ENCODE measurements at regions not wholly inside any gene's neighbourhood (a gene's known extent, or its start where the extent isn't known, plus 50 kb on each side); places are given as distances from the start of the nearest gene placed in this dataset.

DNA sequence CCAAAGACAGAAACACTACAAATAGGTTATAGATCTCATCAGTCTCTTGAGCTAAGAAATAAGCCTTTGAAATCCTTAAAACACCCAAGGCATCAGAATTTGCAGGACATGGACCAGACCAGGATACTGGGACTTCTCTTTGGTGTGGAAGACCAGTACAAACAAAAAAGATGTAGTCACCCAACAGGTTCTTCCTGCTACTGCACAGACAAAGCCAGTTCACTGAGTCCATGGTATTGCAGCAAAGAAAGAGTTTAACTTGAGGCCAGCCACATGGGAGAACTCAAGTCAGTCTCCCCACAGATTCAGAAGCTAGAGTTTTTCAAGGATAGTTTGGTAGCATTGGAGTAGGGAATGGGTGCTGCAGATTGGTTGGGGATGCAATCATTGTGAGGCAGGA is 169.6 kb upstream of the NDUFV2 start:
- TF ChIP-seq, protein P1, sequence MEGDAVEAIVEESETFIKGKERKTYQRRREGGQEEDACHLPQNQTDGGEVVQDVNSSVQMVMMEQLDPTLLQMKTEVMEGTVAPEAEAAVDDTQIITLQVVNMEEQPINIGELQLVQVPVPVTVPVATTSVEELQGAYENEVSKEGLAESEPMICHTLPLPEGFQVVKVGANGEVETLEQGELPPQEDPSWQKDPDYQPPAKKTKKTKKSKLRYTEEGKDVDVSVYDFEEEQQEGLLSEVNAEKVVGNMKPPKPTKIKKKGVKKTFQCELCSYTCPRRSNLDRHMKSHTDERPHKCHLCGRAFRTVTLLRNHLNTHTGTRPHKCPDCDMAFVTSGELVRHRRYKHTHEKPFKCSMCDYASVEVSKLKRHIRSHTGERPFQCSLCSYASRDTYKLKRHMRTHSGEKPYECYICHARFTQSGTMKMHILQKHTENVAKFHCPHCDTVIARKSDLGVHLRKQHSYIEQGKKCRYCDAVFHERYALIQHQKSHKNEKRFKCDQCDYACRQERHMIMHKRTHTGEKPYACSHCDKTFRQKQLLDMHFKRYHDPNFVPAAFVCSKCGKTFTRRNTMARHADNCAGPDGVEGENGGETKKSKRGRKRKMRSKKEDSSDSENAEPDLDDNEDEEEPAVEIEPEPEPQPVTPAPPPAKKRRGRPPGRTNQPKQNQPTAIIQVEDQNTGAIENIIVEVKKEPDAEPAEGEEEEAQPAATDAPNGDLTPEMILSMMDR (IDR thresholded peaks at IDR 0.05), result no peak
- no peak for TF ChIP-seq POLR2A (IDR thresholded peaks at IDR 0.05)
